ENCODE measurements at regions not wholly inside any gene's neighbourhood (a gene's known extent, or its start where the extent isn't known, plus 50 kb on each side); places are given as distances from the start of the nearest gene placed in this dataset.

GRCh38 chr20:48159145-48160008, 374.1 kb upstream of the SULF2 start:
- ATAC-seq (replicated peaks) (no peak), DNase-seq (no peak)
- peaks cover 4 to 16% of the 10 kb centered on the region in 2 donors for H3K9me3 Mint-ChIP-seq
- H3K27me3 Mint-ChIP-seq = peaks cover 40 to 42% of the 10 kb centered on the region in 2 donors
- no peak overlapping the region for H3K4me3 Mint-ChIP-seq
- no peaks in the 10 kb centered on the region for H3K4me1 Mint-ChIP-seq
- peaks cover 3% of the 10 kb centered on the region in 2 donors for H3K36me3 Mint-ChIP-seq
- H3K27ac Mint-ChIP-seq = no peak overlapping the region

DNA sequence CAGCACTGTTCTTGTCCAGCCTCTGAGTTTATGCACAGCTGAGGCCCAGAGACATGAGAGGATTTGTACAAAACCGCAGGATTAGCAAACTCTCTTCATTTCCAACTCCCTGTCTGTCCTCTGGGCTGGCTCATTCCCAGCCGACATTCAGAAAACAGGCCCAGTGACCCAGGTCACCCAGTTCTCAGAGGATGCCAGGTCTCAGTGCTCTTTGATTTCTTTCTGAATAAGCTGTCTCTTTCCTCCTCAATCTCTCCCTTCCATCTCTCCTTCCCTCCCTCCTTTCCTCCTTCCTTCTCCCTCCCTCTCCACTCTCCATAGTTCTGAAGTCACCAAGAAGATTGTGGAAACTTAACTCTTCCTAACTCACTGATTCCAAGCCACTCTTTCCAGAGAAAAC, 372.7 kb upstream of the SULF2 start:
- peaks cover 4 to 16% of the 10 kb centered on the region in 2 donors for H3K9me3 Mint-ChIP-seq
- peaks cover 0 to 2% of the 10 kb centered on the region in 2 donors for H3K4me1 Mint-ChIP-seq
- H3K27me3 Mint-ChIP-seq = peaks cover 41 to 42% of the 10 kb centered on the region in 2 donors
- ATAC-seq (replicated peaks) = no peak
- no peak overlapping the region for H3K4me3 Mint-ChIP-seq
- H3K36me3 Mint-ChIP-seq = peaks cover 3% of the 10 kb centered on the region in 2 donors
- no peak for DNase-seq
- H3K27ac Mint-ChIP-seq = no peak overlapping the region

GRCh38 chr20:48156951-48157700, 371.8 kb upstream of the SULF2 start:
- H3K27me3 Mint-ChIP-seq = peaks cover 41 to 42% of the 10 kb centered on the region in 2 donors
- H3K4me3 Mint-ChIP-seq = no peak overlapping the region
- H3K9me3 Mint-ChIP-seq = peaks cover 4 to 16% of the 10 kb centered on the region in 2 donors
- ATAC-seq (replicated peaks) (no peak), DNase-seq (no peak)
- H3K36me3 Mint-ChIP-seq = peaks cover 3% of the 10 kb centered on the region in 2 donors
- H3K4me1 Mint-ChIP-seq = peaks cover 0 to 2% of the 10 kb centered on the region in 2 donors
- no peak overlapping the region for H3K27ac Mint-ChIP-seq

DNA sequence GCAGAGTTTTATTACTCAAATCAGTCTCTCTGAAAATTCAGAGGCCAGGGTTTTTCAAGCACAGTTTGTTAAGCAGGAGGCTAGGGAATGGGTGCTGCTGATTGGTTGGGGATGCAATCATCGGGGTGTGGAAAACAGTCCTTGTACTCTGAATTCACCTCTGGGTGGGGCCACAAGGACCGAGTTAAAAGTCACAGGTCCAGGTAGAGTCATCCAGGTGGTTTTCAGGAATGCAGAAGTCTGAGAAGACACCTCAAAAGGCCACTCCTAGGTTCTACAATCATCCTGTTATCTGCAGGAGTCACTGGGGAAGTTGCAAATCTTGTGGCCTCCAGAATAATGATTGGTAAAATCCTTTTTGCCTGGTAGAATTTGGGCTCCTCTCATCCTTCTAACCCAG, 371.2 kb upstream of the SULF2 start:
- ATAC-seq (replicated peaks) (no peak), DNase-seq (no peak)
- H3K4me3 Mint-ChIP-seq = no peak overlapping the region
- H3K4me1 Mint-ChIP-seq = peaks cover 0 to 2% of the 10 kb centered on the region in 2 donors
- peaks cover 3% of the 10 kb centered on the region in 2 donors for H3K36me3 Mint-ChIP-seq
- no peak overlapping the region for H3K27ac Mint-ChIP-seq
- H3K27me3 Mint-ChIP-seq = peaks cover 40 to 41% of the 10 kb centered on the region in 2 donors
- H3K9me3 Mint-ChIP-seq = peaks cover 4 to 16% of the 10 kb centered on the region in 2 donors

DNA sequence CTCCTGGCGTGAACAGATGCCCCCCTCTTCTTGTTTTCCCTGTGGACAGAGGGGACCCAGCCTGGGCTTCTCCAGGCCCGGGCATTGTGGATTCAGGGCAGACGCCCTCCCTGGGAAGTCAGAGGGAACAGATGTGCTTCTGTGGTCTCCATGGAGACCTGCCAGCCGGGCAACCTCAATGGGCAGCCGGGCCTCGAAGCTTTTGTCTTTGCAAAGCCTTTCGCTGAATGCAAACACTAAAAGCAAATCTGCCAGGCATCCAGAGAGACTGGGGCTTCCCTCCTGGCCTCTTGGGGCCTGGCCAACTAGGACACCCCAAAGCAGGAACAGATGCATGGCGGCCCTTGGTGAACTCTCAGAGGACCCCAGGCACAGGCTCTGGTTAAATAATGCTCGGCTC, 370.0 kb upstream of the SULF2 start:
- peaks cover 3% of the 10 kb centered on the region in 2 donors for H3K36me3 Mint-ChIP-seq
- ATAC-seq (replicated peaks) (no peak), DNase-seq (no peak)
- no peak overlapping the region for H3K4me3 Mint-ChIP-seq
- peaks cover 0 to 2% of the 10 kb centered on the region in 2 donors for H3K4me1 Mint-ChIP-seq
- no peak overlapping the region for H3K27ac Mint-ChIP-seq
- H3K9me3 Mint-ChIP-seq = peaks cover 4 to 16% of the 10 kb centered on the region in 2 donors
- H3K27me3 Mint-ChIP-seq = peaks cover 29 to 30% of the 10 kb centered on the region in 2 donors

- DNase-seq (no peak), ATAC-seq (replicated peaks) (no peak)
- H3K4me1 Mint-ChIP-seq = peaks cover 0 to 2% of the 10 kb centered on the region in 2 donors
- peaks cover 4 to 16% of the 10 kb centered on the region in 2 donors for H3K9me3 Mint-ChIP-seq
- no peak overlapping the region for H3K27ac Mint-ChIP-seq
- H3K4me3 Mint-ChIP-seq = no peak overlapping the region
- peaks cover 23% of the 10 kb centered on the region in 2 donors for H3K27me3 Mint-ChIP-seq
- peaks cover 3% of the 10 kb centered on the region in 2 donors for H3K36me3 Mint-ChIP-seq
Measured at GRCh38 chr20:48154040-48154765, 368.9 kb upstream of the SULF2 start.

- no peak overlapping the region for H3K27ac Mint-ChIP-seq
- H3K27me3 Mint-ChIP-seq = peaks cover 21% of the 10 kb centered on the region in 2 donors
- peaks cover 3% of the 10 kb centered on the region in 2 donors for H3K36me3 Mint-ChIP-seq
- H3K4me3 Mint-ChIP-seq = no peak overlapping the region
- DNase-seq (no peak), ATAC-seq (replicated peaks) (no peak)
- peaks cover 4 to 16% of the 10 kb centered on the region in 2 donors for H3K9me3 Mint-ChIP-seq
- H3K4me1 Mint-ChIP-seq = peaks cover 0 to 2% of the 10 kb centered on the region in 2 donors
Measured at GRCh38 chr20:48153523-48153922, 368.2 kb upstream of the SULF2 start.

- no peak for ATAC-seq (replicated peaks)
- H3K27me3 Mint-ChIP-seq = peaks cover 17 to 19% of the 10 kb centered on the region in 2 donors
Measured at GRCh38 chr20:48153103-48153502, 367.8 kb upstream of the SULF2 start.

GRCh38 chr20:48150568-48150967, 365.3 kb upstream of the SULF2 start:
- H3K9me3 Mint-ChIP-seq = peaks cover under 1 to 3% of the 10 kb centered on the region in 2 donors
- H3K4me1 Mint-ChIP-seq = peaks cover 0 to 2% of the 10 kb centered on the region in 2 donors
- ATAC-seq (replicated peaks) = no peak
- DNase-seq = no peak
- no peak overlapping the region for H3K27ac Mint-ChIP-seq
- peaks cover 0 to under 1% of the 10 kb centered on the region in 2 donors for H3K36me3 Mint-ChIP-seq
- peaks cover 14 to 15% of the 10 kb centered on the region in 2 donors for H3K27me3 Mint-ChIP-seq
- no peak overlapping the region for H3K4me3 Mint-ChIP-seq

More at GRCh38 chr20:48153103-48153502, 367.8 kb upstream of the SULF2 start:
- H3K4me3 Mint-ChIP-seq = no peak overlapping the region
- H3K27ac Mint-ChIP-seq = no peak overlapping the region
- peaks cover 4 to 16% of the 10 kb centered on the region in 2 donors for H3K9me3 Mint-ChIP-seq
- peaks cover 0 to 2% of the 10 kb centered on the region in 2 donors for H3K4me1 Mint-ChIP-seq
- DNase-seq = no peak
- H3K36me3 Mint-ChIP-seq = peaks cover 3% of the 10 kb centered on the region in 2 donors

GRCh38 chr20:48149902-48150301, 364.6 kb upstream of the SULF2 start:
- no peak overlapping the region for H3K4me3 Mint-ChIP-seq

DNA sequence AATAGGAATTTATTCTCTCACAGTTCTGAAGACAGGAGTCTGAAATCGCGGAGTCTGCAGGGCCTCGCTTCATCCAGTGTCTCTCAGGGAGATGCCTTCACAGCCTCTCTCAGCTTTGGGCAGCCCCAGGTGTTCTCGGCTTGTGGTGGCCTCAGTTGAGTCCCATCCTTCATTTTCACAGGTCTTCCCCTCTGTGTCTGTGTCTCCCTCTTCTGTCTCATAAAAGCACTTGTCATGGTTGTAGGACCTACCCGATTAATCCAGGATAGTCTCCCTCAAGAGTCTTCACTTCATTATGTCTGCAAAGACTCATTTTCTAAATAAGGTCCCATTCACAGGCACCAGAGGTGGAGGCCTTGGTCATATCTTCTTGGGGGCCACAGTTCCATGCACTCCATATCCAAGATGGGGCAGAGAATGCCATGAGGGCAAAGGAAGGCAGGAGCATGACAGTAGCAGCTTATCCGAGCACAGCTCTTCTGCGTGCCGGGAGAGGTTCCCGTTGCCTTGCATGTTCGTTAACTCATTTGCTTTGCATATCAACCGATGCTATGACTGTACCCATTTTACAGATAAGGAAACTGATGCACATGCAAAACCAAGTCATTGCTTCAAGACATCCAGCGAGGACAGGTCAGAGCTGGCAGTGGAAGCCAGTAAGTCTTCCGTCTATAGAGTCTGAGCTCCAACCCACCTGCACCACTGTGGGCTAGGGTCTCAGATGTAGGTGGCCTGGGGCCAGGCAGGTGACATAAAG, 363.8 kb upstream of the SULF2 start:
- no peaks in the 10 kb centered on the region for H3K9me3 Mint-ChIP-seq
- H3K36me3 Mint-ChIP-seq = no peaks in the 10 kb centered on the region
- H3K4me1 Mint-ChIP-seq = peaks cover 0 to 2% of the 10 kb centered on the region in 2 donors
- ATAC-seq (replicated peaks) (no peak), DNase-seq (no peak)
- H3K4me3 Mint-ChIP-seq = no peak overlapping the region
- H3K27ac Mint-ChIP-seq = no peak overlapping the region
- peaks cover 6 to 15% of the 10 kb centered on the region in 2 donors for H3K27me3 Mint-ChIP-seq

More at GRCh38 chr20:48149902-48150301, 364.6 kb upstream of the SULF2 start:
- peaks cover 0 to 2% of the 10 kb centered on the region in 2 donors for H3K9me3 Mint-ChIP-seq
- H3K27ac Mint-ChIP-seq = no peak overlapping the region
- H3K27me3 Mint-ChIP-seq = peaks cover 11 to 14% of the 10 kb centered on the region in 2 donors
- ATAC-seq (replicated peaks) (no peak), DNase-seq (no peak)
- H3K36me3 Mint-ChIP-seq = no peaks in the 10 kb centered on the region
- peaks cover 0 to 2% of the 10 kb centered on the region in 2 donors for H3K4me1 Mint-ChIP-seq

DNA sequence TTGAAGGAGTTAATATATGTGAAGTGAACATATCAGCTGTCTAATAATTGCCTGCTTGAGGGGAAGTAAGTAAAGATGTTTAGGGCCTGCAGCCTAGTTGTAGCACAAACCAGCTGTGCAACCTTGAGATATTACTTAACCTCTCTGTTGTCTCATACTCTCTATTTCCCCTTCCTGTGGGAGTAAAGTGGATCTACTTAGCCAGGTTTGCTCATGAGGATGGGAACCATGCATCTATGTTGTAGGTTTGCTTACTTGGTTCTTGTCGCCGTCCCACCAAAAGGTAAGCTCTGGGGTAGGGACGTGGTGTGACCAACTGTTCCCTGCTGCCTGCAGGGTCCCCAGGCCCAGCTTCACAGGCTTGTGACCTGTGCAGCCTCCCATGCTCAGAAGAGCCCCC, 362.7 kb upstream of the SULF2 start:
- ATAC-seq (replicated peaks) = no peak
- no peaks in the 10 kb centered on the region for H3K9me3 Mint-ChIP-seq
- DNase-seq = no peak
- H3K27ac Mint-ChIP-seq = no peak overlapping the region
- no peaks in the 10 kb centered on the region for H3K4me1 Mint-ChIP-seq
- H3K27me3 Mint-ChIP-seq = peaks cover 6 to 10% of the 10 kb centered on the region in 2 donors
- no peaks in the 10 kb centered on the region for H3K36me3 Mint-ChIP-seq
- H3K4me3 Mint-ChIP-seq = no peak overlapping the region

DNA sequence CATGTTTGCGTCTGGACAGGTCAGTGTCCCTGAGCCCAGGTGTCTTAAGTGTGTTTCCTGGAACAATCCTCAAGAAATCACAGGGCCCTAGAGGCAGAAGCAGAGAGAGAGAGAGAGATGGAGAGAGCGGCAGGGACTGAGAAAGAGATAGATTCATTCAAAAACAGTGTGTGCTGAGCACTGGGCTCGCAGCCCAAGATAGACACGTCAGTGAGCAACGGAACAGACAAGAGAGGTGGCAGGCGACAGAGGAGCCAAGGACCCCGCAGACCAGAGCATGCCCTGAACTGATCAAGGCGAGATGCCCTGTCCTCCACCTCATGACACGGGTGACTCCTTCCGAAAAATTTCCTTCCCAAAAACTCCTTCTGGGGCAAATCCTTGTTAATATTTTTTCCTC, 362.0 kb upstream of the SULF2 start:
- no peaks in the 10 kb centered on the region for H3K4me1 Mint-ChIP-seq
- no peaks in the 10 kb centered on the region for H3K36me3 Mint-ChIP-seq
- H3K4me3 Mint-ChIP-seq = no peak overlapping the region
- ATAC-seq (replicated peaks) (no peak), DNase-seq (no peak)
- H3K27me3 Mint-ChIP-seq = peaks cover 6 to 10% of the 10 kb centered on the region in 2 donors
- no peaks in the 10 kb centered on the region for H3K9me3 Mint-ChIP-seq
- no peak overlapping the region for H3K27ac Mint-ChIP-seq

Data from stimulated activated naive B cell treated with anti-CD40 and anti-IgM and Interleukin-4, amounts not matched to agents 10 μg/mL and 1 μg/mL and 100 μg/mL, for 72 hours (primary cell).